H1 (cell line): ENCODE measurements at regions not wholly inside any gene's neighbourhood (a gene's known extent, or its start where the extent isn't known, plus 50 kb on each side); places are given as distances from the start of the nearest gene placed in this dataset.

ENCODE experiments used
- ASH2L ChIP-seq: fragments of 200-600, 300-600 bp; sonication (generic); IDR thresholded peaks from one replicate; pipeline ENCODE4 v1.7.1; 2017; ENCODE audit warnings: low read length
- SP2 ChIP-seq: IDR thresholded peaks from 2 replicates; pipeline ENCODE4 v1.6.1; 2012; ENCODE audit warnings: mild to moderate bottlenecking, low read length, inconsistent platforms
- TBP ChIP-seq: IDR thresholded peaks from 2 replicates; pipeline ENCODE4 v1.6.1; 2011; ENCODE audit warnings: low read depth, low read length, improper control_type of control experiment
- YY1 ChIP-seq: IDR thresholded peaks from 2 replicates; pipeline ENCODE4 v1.6.1; 2011; ENCODE audit warnings: low read depth, mild to moderate bottlenecking, low read length

- no peak for TF ChIP-seq SP2
- no peak for TF ChIP-seq YY1
- TF ChIP-seq TBP: no peak
- TF ChIP-seq ASH2L: no peak
Measured at GRCh38 chrX:39638526-39638925, 459.2 kb downstream of the BCOR start (continued).
